IMR-90 (cell line): ENCODE measurements at regions not wholly inside any gene's neighbourhood (a gene's known extent, or its start where the extent isn't known, plus 50 kb on each side); places are given as distances from the start of the nearest gene placed in this dataset.
A peak's percentile ranks its signal among the peaks of the same experiment; 100 is the strongest.

ENCODE experiments used
- ATAC-seq: fragments of 200-7000 bp; cut with Tn5 transposase; 2 replicates; pipeline ENCODE4 v1.9.1; 2020; ENCODE audit warnings: low read depth, mild to moderate bottlenecking, moderate library complexity
- BruUV-seq: library from RNA; stranded (reverse); fragments of 400-500 nt; replicated peaks from 2 replicates; lab custom pipeline; 2021; lab: Mats Ljungman, UMichigan
- CTCF ChIA-PET: fragments of 300-600 bp; formaldehyde crosslinking; extraction: SDS; loops from one replicate; lab custom pipeline; 2021; ENCODE audit warnings: antibody characterized with exemption; lab: Yijun Ruan, JAX
- POLR2A ChIA-PET: fragments of 300-600 bp; sonication (Branson Sonifier 250); formaldehyde crosslinking; loops from one replicate; lab custom pipeline; 2022; ENCODE audit warnings: antibody characterized with exemption; ENCODE audit not compliant: unreplicated experiment; lab: Charles Lee
- DNase-seq: peaks from one replicate; pipeline ENCODE4 v3.0.0; 2013
- H2AFZ ChIP-seq: replicated peaks from 2 replicates; pipeline ENCODE3; 2013; ENCODE audit warnings: low read length, mild to moderate bottlenecking; ENCODE audit not compliant: poor library complexity
- H2AK5ac ChIP-seq: 2 replicates; pipeline ENCODE4 v1.6.1; 2013; ENCODE audit warnings: low read depth, low read length, inconsistent platforms
- H2AK9ac ChIP-seq: replicated peaks from 2 replicates; pipeline ENCODE3; 2013; ENCODE audit warnings: mild to moderate bottlenecking, low read depth, low read length, moderate library complexity; ENCODE audit not compliant: poor library complexity
- H2BK120ac ChIP-seq: 2 replicates; pipeline ENCODE4 v1.6.1; 2013; ENCODE audit warnings: low read depth, low read length, inconsistent platforms
- H2BK15ac ChIP-seq: 3 replicates; pipeline ENCODE4 v1.6.1; 2013; ENCODE audit warnings: low read depth, low read length, inconsistent platforms
- H2BK20ac ChIP-seq: 2 replicates; pipeline ENCODE4 v1.6.1; 2013; ENCODE audit warnings: low read depth, mild to moderate bottlenecking, inconsistent platforms, low read length, moderate library complexity
- H2BK5ac ChIP-seq: 2 replicates; pipeline ENCODE4 v1.6.1; 2013; ENCODE audit warnings: mild to moderate bottlenecking, low read depth, low read length, inconsistent platforms; ENCODE audit not compliant: poor library complexity, severe bottlenecking
- H3K14ac ChIP-seq: replicated peaks from 2 replicates; pipeline ENCODE4 v1.6.1; 2013; ENCODE audit warnings: low read depth, low read length, inconsistent platforms
- H3K18ac ChIP-seq: 2 replicates; pipeline ENCODE4 v1.6.1; 2013; ENCODE audit warnings: low read depth, low read length, control low read depth
- H3K23ac ChIP-seq: 2 replicates; pipeline ENCODE4 v1.6.1; 2013; ENCODE audit warnings: low read depth, low read length, inconsistent platforms
- H3K27ac ChIP-seq: 2 replicates; pipeline ENCODE4 v1.5.1; 2013; ENCODE audit warnings: mild to moderate bottlenecking, control low read depth, low read length; ENCODE audit not compliant: insufficient read depth
- H3K27me3 ChIP-seq: 2 replicates; pipeline ENCODE4 v1.6.1; 2013; ENCODE audit warnings: low read length; ENCODE audit not compliant: control insufficient read depth, insufficient read depth
- H3K36me3 ChIP-seq: 2 replicates; pipeline ENCODE4 v1.6.1; 2013; ENCODE audit warnings: low read length, mixed read lengths; ENCODE audit not compliant: control insufficient read depth, insufficient read depth
- H3K4ac ChIP-seq: 2 replicates; pipeline ENCODE4 v1.6.1; 2013; ENCODE audit warnings: low read depth, low read length, inconsistent platforms
- H3K4me1 ChIP-seq: 2 replicates; pipeline ENCODE4 v1.6.1; 2013; ENCODE audit warnings: low read length, mixed read lengths; ENCODE audit not compliant: control insufficient read depth, insufficient read depth
- H3K4me2 ChIP-seq: 2 replicates; pipeline ENCODE4 v1.6.1; 2013; ENCODE audit warnings: low read depth, mild to moderate bottlenecking, control low read depth, low read length, moderate library complexity
- H3K4me3 ChIP-seq: 2 replicates; pipeline ENCODE4 v1.5.1; 2013; ENCODE audit warnings: low read depth, mild to moderate bottlenecking, control low read depth, low read length, moderate library complexity; ENCODE audit not compliant: insufficient read depth
- H3K56ac ChIP-seq: 2 replicates; pipeline ENCODE4 v1.6.1; 2013; ENCODE audit warnings: low read length, inconsistent platforms; ENCODE audit not compliant: insufficient read depth; ENCODE audit errors: extremely low read depth
- H3K79me1 ChIP-seq, 2 experiments: 2 replicates each; pipeline ENCODE4 v1.6.1; 2013; ENCODE audit warnings: low read length in 2 of 2, inconsistent platforms in 1 of 2, low read depth in 1 of 2
- H3K9ac ChIP-seq: 2 replicates; pipeline ENCODE4 v1.6.1; 2013; ENCODE audit warnings: low read depth, low read length, control low read depth
- H3K9me1 ChIP-seq: 2 replicates; pipeline ENCODE4 v1.6.1; 2013; ENCODE audit warnings: low read length, inconsistent platforms; ENCODE audit not compliant: insufficient read depth
- H3K9me3 ChIP-seq: 2 replicates; pipeline ENCODE4 v1.6.1; 2013; ENCODE audit warnings: low read length; ENCODE audit not compliant: control insufficient read depth, insufficient read depth
- H4K20me1 ChIP-seq: 2 replicates; pipeline ENCODE4 v1.6.1; 2013; ENCODE audit warnings: low read length, inconsistent platforms; ENCODE audit not compliant: insufficient read depth
- H4K5ac ChIP-seq: 2 replicates; pipeline ENCODE4 v1.6.1; 2013; ENCODE audit warnings: mild to moderate bottlenecking, low read depth, low read length, control low read depth
- H4K8ac ChIP-seq, 2 experiments: 2 replicates each; pipeline ENCODE4 v1.6.1; 2013; ENCODE audit warnings: low read depth in 2 of 2, low read length in 2 of 2, control low read depth in 1 of 2, inconsistent platforms in 1 of 2
- H4K91ac ChIP-seq: 2 replicates; pipeline ENCODE4 v1.6.1; 2013; ENCODE audit warnings: low read depth, low read length, inconsistent platforms; ENCODE audit not compliant: insufficient read depth
- CEBPB ChIP-seq: IDR thresholded peaks from 2 replicates; pipeline ENCODE4 v1.6.1; 2012; ENCODE audit warnings: low read depth, low read length, improper control_type of control experiment
- CTCF ChIP-seq: conservative IDR thresholded peaks from 2 replicates; pipeline ENCODE4 v1.5.1; 2012; ENCODE audit warnings: mild to moderate bottlenecking, low read depth, low read length, improper control_type of control experiment
- MAFK ChIP-seq: IDR thresholded peaks from 2 replicates; pipeline ENCODE4 v1.6.1; 2012; ENCODE audit warnings: low read depth, low read length, improper control_type of control experiment
- NFE2L2 ChIP-seq: fragments of 150-350 bp; IDR thresholded peaks from 2 replicates; pipeline ENCODE4 v1.6.1; 2016; ENCODE audit warnings: low read depth, mild to moderate bottlenecking, low read length
- WGBS, 2 experiments: methylation state at CpG; one replicate each; pipeline versions ENCODE4 v1.1.5 to v1.1.7; 2013; ENCODE audit warnings: missing lambda C conversion rate in 2 of 2; ENCODE audit not compliant: insufficient read length in 1 of 2; ENCODE audit errors: extremely low coverage in 2 of 2; 5-methylcytosine and 5-hydroxymethylcytosine counted together
- dilution Hi-C: fragments of 300-500 bp; cut with HindIII; formaldehyde crosslinking; loops from one replicate; pipeline ENCODE4 v1.14.3; 2018; ENCODE audit warnings: low sequenced_read_pairs; ENCODE audit not compliant: unreplicated experiment
- in situ Hi-C: fragments of 300-500 bp; cut with MboI; formaldehyde crosslinking; loops from 3 replicates; pipeline ENCODE4 v1.14.3; 2019; ENCODE audit warnings: low sequenced_read_pairs, inconsistent platforms, mixed read lengths
- intact Hi-C: fragments of 100-400 bp; cut with micrococcal nuclease; formaldehyde crosslinking; loops from 2 replicates; pipeline ENCODE4 v1.10.0; 2022

- POLR2A ChIA-PET = no interaction called here
- H3K18ac ChIP-seq = no peak overlapping the region
- DNase-seq (no peak), ATAC-seq (no peak)
- H3K9ac ChIP-seq = no peak overlapping the region
- no peak overlapping the region for H2BK15ac ChIP-seq
- H3K27ac ChIP-seq = no peak overlapping the region
- H3K9me3 ChIP-seq = peaks cover 2% of the 10 kb centered on the region; the same call in 1 of the 2 replicates
- TF ChIP-seq CEBPB = no peak
- TF ChIP-seq NFE2L2 = peak; percentile 88
- peak; percentile 94 for TF ChIP-seq MAFK
- TF ChIP-seq CTCF = no peak
- H4K20me1 ChIP-seq = no peaks in the 10 kb centered on the region
- no peaks in the 10 kb centered on the region for H3K36me3 ChIP-seq
- no peak overlapping the region for H3K23ac ChIP-seq
- no peak overlapping the region for H2AK9ac ChIP-seq
- H4K8ac ChIP-seq = no peak overlapping the region
- H3K56ac ChIP-seq = no peak overlapping the region
- H2AK5ac ChIP-seq = no peak overlapping the region
- no peak overlapping the region for H2BK120ac ChIP-seq
- no peak overlapping the region for H2BK20ac ChIP-seq
- intact Hi-C loops = no loop called here
- H3K27me3 ChIP-seq = no peaks in the 10 kb centered on the region
- no peak overlapping the region for H3K4me3 ChIP-seq
- H3K4me2 ChIP-seq = no peak overlapping the region
- no peak overlapping the region for H3K4ac ChIP-seq
- no peak overlapping the region for H4K91ac ChIP-seq
- no peaks in the 10 kb centered on the region for H3K79me1 ChIP-seq
- dilution Hi-C loops = no loop called here
- no peaks in the 10 kb centered on the region for H3K9me1 ChIP-seq
- no TSS peak for BruUV-seq
- no peak overlapping the region for H2BK5ac ChIP-seq
- in situ Hi-C loops = no loop called here
- no peak overlapping the region for H3K14ac ChIP-seq
- no peak overlapping the region for H2AFZ ChIP-seq
- H4K5ac ChIP-seq = no peak overlapping the region
- CTCF ChIA-PET = no interaction called here
- no CpG with 5 or more reads among the region's 1 CpG for WGBS, 2 experiments
- no peaks in the 10 kb centered on the region for H3K4me1 ChIP-seq
Observed at GRCh38 chr18:72128649-72129048, 415.5 kb downstream of the CBLN2 start.
